GM13976 (cell line): ENCODE measurements at regions not wholly inside any gene's neighbourhood (a gene's known extent, or its start where the extent isn't known, plus 50 kb on each side); places are given as distances from the start of the nearest gene placed in this dataset.
"Not testable (repeated sequence)": the region's sequence is repeated elsewhere in the genome, so short reads cannot be mapped to it uniquely, and the experiment has no call there.

Source experiments
- DNase-seq: peaks from one replicate; pipeline ENCODE4 v3.0.0; 2012; ENCODE audit warnings: low spot score
- in situ Hi-C: fragments of 300-500 bp; cut with MboI; formaldehyde crosslinking; loops from one replicate; pipeline ENCODE4 v1.12.0; 2022; ENCODE audit warnings: low sequenced_read_pairs, mixed read lengths, inconsistent platforms; ENCODE audit not compliant: unreplicated experiment
- TF ChIP-seq, protein P1 (sequence below): IDR thresholded peaks from 2 replicates; pipeline ENCODE4 v1.5.1; 2012; ENCODE audit warnings: borderline replicate concordance, mild to moderate bottlenecking; ENCODE audit not compliant: insufficient read depth; ENCODE audit errors: extremely low read depth, missing control alignments, control extremely low read depth

DNA sequence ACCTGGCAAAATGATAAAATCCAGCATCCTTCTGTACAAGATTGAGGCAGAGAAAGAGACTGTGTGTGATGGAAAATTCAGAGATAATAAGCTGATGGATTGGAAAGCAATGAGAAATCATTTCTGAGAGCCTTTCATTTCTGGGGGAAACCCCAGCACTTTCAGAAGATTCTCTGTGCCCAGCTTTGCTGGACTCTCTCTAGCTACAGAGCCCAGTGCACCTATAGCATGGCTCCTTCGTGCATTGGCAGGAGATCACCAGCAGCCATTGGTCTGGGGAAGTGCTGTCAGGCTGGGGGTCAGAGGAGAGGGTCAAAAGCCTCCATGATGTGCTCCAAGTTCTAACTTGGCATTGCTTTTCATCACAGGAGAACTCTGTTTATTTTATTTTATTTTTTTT is 259.9 kb downstream of the SOX9 start:
- DNase-seq = no peak
- in situ Hi-C loops = no loop called here
- TF ChIP-seq, protein P1, sequence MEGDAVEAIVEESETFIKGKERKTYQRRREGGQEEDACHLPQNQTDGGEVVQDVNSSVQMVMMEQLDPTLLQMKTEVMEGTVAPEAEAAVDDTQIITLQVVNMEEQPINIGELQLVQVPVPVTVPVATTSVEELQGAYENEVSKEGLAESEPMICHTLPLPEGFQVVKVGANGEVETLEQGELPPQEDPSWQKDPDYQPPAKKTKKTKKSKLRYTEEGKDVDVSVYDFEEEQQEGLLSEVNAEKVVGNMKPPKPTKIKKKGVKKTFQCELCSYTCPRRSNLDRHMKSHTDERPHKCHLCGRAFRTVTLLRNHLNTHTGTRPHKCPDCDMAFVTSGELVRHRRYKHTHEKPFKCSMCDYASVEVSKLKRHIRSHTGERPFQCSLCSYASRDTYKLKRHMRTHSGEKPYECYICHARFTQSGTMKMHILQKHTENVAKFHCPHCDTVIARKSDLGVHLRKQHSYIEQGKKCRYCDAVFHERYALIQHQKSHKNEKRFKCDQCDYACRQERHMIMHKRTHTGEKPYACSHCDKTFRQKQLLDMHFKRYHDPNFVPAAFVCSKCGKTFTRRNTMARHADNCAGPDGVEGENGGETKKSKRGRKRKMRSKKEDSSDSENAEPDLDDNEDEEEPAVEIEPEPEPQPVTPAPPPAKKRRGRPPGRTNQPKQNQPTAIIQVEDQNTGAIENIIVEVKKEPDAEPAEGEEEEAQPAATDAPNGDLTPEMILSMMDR = no peak

GRCh38 chr17:72381597-72382397 is 261.0 kb downstream of the SOX9 start:
- TF ChIP-seq, protein P1 = no peak
- in situ Hi-C loops = no loop called here
- DNase-seq = no peak

DNA sequence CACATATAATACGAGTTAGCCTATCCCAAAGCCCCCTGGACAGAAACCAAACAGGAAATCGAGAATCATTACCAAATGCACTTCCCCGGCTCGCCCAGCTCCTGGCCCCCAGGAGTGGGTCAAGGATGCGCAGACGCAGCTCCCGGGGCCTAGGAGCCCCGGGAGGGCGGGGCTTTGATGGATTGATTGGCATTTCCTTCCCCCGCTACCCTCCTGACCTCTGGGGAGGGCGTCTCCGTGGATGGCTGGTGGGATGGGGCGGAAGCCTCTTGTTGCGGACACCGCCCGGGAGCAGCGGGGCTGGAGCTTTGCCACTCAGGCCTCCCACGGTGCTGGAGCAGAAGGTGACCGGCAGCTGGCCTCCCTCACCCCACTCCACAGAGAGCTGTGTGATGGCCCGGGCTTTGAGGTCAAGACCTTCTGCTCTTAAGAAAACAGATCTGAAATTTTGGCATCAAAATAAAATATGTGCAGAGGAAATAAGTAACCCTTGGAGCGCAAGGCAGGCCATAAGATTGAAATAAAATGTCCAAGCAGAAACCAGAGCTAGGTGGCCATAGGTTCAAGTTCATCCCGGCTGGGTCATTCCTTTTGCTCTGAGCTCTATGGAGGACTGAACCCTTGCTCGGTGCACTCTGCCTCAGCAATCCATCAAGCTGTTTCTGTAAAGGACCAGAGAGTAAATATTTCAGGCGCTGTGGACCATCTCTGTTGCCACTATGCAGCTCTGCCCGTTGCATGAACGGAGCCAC is 262.3 kb downstream of the SOX9 start:
- TF ChIP-seq, protein P1 = no peak
- in situ Hi-C loops = no loop called here
- no peak for DNase-seq

GRCh38 chr17:72385475-72385874 is 264.7 kb downstream of the SOX9 start:
- in situ Hi-C loops = no loop called here
- no peak for DNase-seq
- TF ChIP-seq, protein P1 = no peak

DNA sequence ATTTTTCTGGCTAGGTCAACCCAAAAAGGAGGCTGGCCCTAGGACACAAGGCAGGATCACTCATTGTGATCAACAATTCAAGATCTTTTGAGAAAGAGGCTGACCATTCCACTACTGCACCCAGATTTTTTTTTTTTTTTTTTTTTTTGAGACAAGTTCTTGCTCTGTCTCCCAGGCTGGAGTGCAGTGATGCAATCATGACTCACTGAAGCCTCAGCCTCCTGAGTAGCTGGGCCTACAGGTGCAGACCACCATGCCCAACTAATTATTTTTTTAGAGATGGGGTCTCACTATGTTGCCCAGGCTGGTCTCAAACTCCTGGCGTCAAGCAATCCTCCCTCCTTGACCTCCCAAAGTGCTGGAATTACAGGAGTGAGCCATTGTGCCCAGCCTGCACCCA is 265.4 kb downstream of the SOX9 start:
- in situ Hi-C loops = not testable (repeated sequence)

GRCh38 chr17:72386619-72387237 is 265.9 kb downstream of the SOX9 start:
- TF ChIP-seq, protein P1 = no peak
- DNase-seq = no peak
- in situ Hi-C loops = no loop called here

More for the DNA sequence above, 265.4 kb downstream of the SOX9 start:
- not testable (repeated sequence) for DNase-seq
